ENCODE measurements at regions not wholly inside any gene's neighbourhood (a gene's known extent, or its start where the extent isn't known, plus 50 kb on each side); places are given as distances from the start of the nearest gene placed in this dataset.

DNA sequence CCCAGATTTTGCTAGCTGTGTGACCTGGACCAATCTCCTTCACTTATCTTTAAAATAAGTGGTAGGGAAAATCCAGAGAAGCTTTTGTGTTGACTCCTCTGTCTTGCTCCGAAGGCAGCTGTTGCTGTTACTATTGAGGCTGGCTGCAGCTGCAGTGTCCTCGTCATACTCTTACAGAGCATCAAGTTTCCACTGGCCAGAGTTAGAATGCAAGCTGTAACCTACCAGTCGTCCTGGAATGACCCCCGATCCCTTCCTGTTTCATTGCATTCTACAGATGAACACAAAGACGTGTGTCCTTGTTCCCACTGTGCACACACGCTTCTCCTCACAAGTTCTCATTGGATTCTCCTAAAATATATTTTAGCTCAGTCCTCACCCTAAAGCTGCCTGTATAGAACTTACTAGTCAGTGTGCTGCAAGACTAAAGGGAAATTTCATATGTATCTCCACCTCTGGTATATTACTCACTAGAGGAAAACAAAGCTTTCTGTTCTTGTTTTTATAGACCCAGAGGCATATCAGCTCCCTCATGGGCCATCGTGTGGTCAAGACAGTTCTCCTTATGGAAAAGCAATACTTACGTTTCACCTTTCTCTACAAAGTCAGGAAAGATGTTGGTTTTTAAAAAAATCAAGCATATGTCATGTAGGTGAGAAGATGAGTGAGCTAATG lies 589.8 kb downstream of the LMO7 start:
- Histone ChIP-seq H4K5ac (ENCODE audit: insufficient read length, low read depth, low read length) (no peak overlapping the region), H3K4me1 (ENCODE audit: insufficient read depth, low read length) (no peaks in the 10 kb centered on the region), H3K79me2 (ENCODE audit: insufficient read depth, low read length) (no peaks in the 10 kb centered on the region), H3T11ph (ENCODE audit: low read length) (no peak overlapping the region), H3K27me3 (ENCODE audit: insufficient read depth, low read length) (no peaks in the 10 kb centered on the region), H2BK15ac (ENCODE audit: low read depth, low read length) (no peak overlapping the region), H3K14ac (ENCODE audit: insufficient read depth, low read length) (no peak overlapping the region), H3K23me2 (ENCODE audit: insufficient read length, low read depth, low read length, poor library complexity, severe bottlenecking) (no peaks in the 10 kb centered on the region), H3K79me1 (ENCODE audit: insufficient read depth, low read depth, low read length, poor library complexity, severe bottlenecking) (no peaks in the 10 kb centered on the region), H2BK120ac (ENCODE audit: low read depth, low read length, poor library complexity, severe bottlenecking) (no peak overlapping the region), H3K4ac (ENCODE audit: low read depth, low read length) (no peak overlapping the region), H4K8ac (replicated peaks; ENCODE audit: insufficient read length, low read depth, low read length) (no peak overlapping the region), H2BK5ac (ENCODE audit: insufficient read length, low read length) (no peak overlapping the region), H3K4me2 (ENCODE audit: insufficient read depth, insufficient read length, low read length) (no peak overlapping the region), H3K56ac (ENCODE audit: insufficient read length, low read depth, low read length) (no peak overlapping the region), H3K23ac (ENCODE audit: insufficient read length, low read depth, low read length) (no peak overlapping the region), H3K18ac (ENCODE audit: insufficient read length, low read depth, low read length) (no peak overlapping the region), H3K27ac (ENCODE audit: insufficient read length, low read depth, low read length) (no peak overlapping the region), H2AFZ (ENCODE audit: low read length) (no peak overlapping the region), H3K9ac (ENCODE audit: extremely low read depth, insufficient read length, low read length) (no peak overlapping the region), H2BK12ac (ENCODE audit: insufficient read length, low read depth, low read length) (no peak overlapping the region), H4K91ac (ENCODE audit: insufficient read length, low read depth, low read length) (no peak overlapping the region), H3K9me3 (ENCODE audit: control insufficient read depth, low read depth, low read length) (no peaks in the 10 kb centered on the region), H2BK20ac (ENCODE audit: low read depth, low read length, poor library complexity, severe bottlenecking) (no peak overlapping the region), H2AK5ac (ENCODE audit: insufficient read length, low read length) (no peak overlapping the region), H4K20me1 (ENCODE audit: control insufficient read depth, insufficient read depth, insufficient read length) (no peaks in the 10 kb centered on the region)
- Mint-ChIP-seq H3K4me1 (no peaks in the 10 kb centered on the region), H3K9me3 (no peaks in the 10 kb centered on the region), H3K4me3 (no peak overlapping the region), H3K27ac (no peak overlapping the region; a peak in 1 of 7 replicates), H3K36me3 (ENCODE audit: insufficient read depth in 1 of 3, low read depth in 3 of 3) (no peaks in the 10 kb centered on the region), H3K27me3 (ENCODE audit: low read depth) (no peaks in the 10 kb centered on the region; the same call in 1 of the 2 replicates)
- TF ChIP-seq, protein P1, sequence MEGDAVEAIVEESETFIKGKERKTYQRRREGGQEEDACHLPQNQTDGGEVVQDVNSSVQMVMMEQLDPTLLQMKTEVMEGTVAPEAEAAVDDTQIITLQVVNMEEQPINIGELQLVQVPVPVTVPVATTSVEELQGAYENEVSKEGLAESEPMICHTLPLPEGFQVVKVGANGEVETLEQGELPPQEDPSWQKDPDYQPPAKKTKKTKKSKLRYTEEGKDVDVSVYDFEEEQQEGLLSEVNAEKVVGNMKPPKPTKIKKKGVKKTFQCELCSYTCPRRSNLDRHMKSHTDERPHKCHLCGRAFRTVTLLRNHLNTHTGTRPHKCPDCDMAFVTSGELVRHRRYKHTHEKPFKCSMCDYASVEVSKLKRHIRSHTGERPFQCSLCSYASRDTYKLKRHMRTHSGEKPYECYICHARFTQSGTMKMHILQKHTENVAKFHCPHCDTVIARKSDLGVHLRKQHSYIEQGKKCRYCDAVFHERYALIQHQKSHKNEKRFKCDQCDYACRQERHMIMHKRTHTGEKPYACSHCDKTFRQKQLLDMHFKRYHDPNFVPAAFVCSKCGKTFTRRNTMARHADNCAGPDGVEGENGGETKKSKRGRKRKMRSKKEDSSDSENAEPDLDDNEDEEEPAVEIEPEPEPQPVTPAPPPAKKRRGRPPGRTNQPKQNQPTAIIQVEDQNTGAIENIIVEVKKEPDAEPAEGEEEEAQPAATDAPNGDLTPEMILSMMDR (conservative IDR thresholded peaks at IDR 0.05): no peak
- DNase-seq: no peak
- WGBS (ENCODE audit: extremely low coverage, insufficient read length, low lambda C conversion rate): no CpG with 5 or more reads among the region's 8 CpGs
